ENCODE measurements at regions not wholly inside any gene's neighbourhood (a gene's known extent, or its start where the extent isn't known, plus 50 kb on each side); places are given as distances from the start of the nearest gene placed in this dataset.

DNA sequence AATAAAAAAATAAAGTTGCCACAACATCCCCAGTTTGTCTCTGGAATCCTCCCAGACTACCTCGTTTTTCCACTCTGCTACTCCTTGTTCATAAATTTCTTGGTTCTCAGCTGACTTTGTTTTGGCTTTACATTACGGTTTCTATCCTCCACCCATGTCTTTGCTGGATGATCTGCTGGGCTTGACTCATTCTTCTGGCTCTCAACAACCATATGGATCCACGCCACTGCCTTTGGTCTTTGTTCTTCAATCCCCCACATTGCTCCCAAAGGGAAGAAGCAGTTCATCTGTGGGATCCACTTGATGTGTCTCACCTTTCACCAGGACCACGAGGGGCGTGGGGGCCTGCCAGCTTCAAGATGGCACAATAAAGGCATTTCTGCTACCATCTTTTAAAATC is 67.1 kb upstream of the NBL1 start:
- Histone ChIP-seq H2AFZ (ENCODE audit: low read depth, low read length) (no peak overlapping the region), H3K9me3 (replicated peaks; ENCODE audit: control insufficient read depth, insufficient read depth, low read length) (no peaks in the 10 kb centered on the region), H3K27me3 (ENCODE audit: control insufficient read depth in 2 of 2, insufficient read depth in 2 of 2, low read length in 2 of 2) (peaks cover 6 to 8% of the 10 kb centered on the region in 2 experiments), H4K20me1 (replicated peaks; ENCODE audit: control insufficient read depth, extremely low read depth, insufficient read depth, low read length) (no peaks in the 10 kb centered on the region), H3K4me3 (replicated peaks in 1 of 3; ENCODE audit: insufficient read depth in 1 of 3, low read depth in 1 of 3, low read length in 3 of 3) (no peak overlapping the region), H3K36me3 (ENCODE audit: control insufficient read depth in 2 of 2, extremely low read depth in 1 of 2, insufficient read depth in 2 of 2, low read length in 2 of 2) (no peaks in the 10 kb centered on the region), H3K9me1 (replicated peaks; ENCODE audit: control insufficient read depth, extremely low read depth, insufficient read depth, low read length) (no peaks in the 10 kb centered on the region), H3K79me2 (ENCODE audit: control insufficient read depth, insufficient read depth, low read length) (no peaks in the 10 kb centered on the region), H3K27ac (ENCODE audit: insufficient read depth, low read depth, low read length) (no peak overlapping the region), H3K4me1 (ENCODE audit: control insufficient read depth, extremely low read depth, insufficient read depth, low read length) (no peaks in the 10 kb centered on the region), H3K4me2 (ENCODE audit: insufficient read depth, low read length) (no peak overlapping the region), H3K9ac (replicated peaks; ENCODE audit: extremely low read depth, insufficient read depth, low read length) (no peak overlapping the region)
- TF ChIP-seq GATA2 (IDR thresholded peaks at IDR 0.05; ENCODE audit: insufficient read depth, insufficient read length, low read depth, low read length) (no peak), POLR2AphosphoS5 (IDR thresholded peaks at IDR 0.05; ENCODE audit: insufficient read depth, low read depth, low read length) (no peak), FOS (IDR thresholded peaks at IDR 0.05; ENCODE audit: borderline replicate concordance, insufficient read depth, low read length) (no peak), MAX (IDR thresholded peaks at IDR 0.05; ENCODE audit: insufficient read depth, insufficient read length) (no peak), CTCF (IDR thresholded peaks at IDR 0.05; ENCODE audit: extremely low read depth in 1 of 2, insufficient read depth in 1 of 2, low read depth in 1 of 2, low read length in 2 of 2) (no peak), JUN (IDR thresholded peaks at IDR 0.05; ENCODE audit: borderline replicate concordance, insufficient read depth, insufficient read length, low read depth) (no peak), EZH2 (IDR thresholded peaks at IDR 0.05; ENCODE audit: borderline replicate concordance, low read depth, low read length, severe bottlenecking) (no peak), MYC (IDR thresholded peaks at IDR 0.05; ENCODE audit: low read depth, low read length) (no peak), POLR2A (IDR thresholded peaks at IDR 0.05; ENCODE audit: low read depth, low read length) (no peak)
- CTCF ChIA-PET: no interaction called here
- FAIRE-seq (no peak), DNase-seq (ENCODE audit: low read depth, low spot score) (no peak)
- POLR2A ChIA-PET: no interaction called here
- dilution Hi-C loops (cut with MboI; ENCODE audit: extremely low pct_ligation_motif_present, low sequenced_read_pairs) (no loop called here), intact Hi-C loops (cut with micrococcal nuclease) (no loop called here)
- no TSS peak for BruUV-seq (replicated peaks)
